ENCODE measurements at regions not wholly inside any gene's neighbourhood (a gene's known extent, or its start where the extent isn't known, plus 50 kb on each side); places are given as distances from the start of the nearest gene placed in this dataset.

DNA sequence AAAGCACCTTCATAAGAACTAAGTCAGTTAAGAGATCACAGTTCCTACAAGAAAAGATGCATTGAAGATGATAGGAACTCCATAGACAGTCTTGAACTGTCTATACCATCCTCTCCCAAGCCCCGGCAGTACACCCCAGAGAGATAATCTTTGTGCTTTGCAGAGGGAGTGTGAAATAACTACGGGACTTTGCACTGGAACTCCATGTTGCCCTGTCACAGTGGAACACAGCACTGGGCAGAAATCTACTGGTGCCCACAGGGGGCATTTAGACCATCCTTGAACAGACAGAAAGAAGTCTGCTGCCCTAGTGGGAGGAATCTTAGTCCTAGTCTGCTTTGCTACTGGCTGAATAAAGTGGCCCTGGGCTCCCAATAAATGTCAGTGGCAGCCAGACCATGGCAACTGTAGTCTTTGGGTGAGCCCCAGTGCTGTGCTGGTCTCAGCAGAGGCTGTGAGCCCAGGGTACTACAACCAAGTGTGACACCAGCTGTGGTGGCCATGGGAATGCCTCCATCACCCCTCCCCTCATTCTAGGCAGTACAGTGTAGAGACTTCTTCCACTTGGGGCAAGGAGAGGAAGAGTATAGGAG, 107.7 kb upstream of the TMEM168 start:
- TF ChIP-seq CTCF (IDR thresholded peaks at IDR 0.05; ENCODE audit: insufficient read depth, missing control alignments) = no peak
- DNase-seq (ENCODE audit: insufficient read length, low spot score) = no peak
- FAIRE-seq = no peak

DNA sequence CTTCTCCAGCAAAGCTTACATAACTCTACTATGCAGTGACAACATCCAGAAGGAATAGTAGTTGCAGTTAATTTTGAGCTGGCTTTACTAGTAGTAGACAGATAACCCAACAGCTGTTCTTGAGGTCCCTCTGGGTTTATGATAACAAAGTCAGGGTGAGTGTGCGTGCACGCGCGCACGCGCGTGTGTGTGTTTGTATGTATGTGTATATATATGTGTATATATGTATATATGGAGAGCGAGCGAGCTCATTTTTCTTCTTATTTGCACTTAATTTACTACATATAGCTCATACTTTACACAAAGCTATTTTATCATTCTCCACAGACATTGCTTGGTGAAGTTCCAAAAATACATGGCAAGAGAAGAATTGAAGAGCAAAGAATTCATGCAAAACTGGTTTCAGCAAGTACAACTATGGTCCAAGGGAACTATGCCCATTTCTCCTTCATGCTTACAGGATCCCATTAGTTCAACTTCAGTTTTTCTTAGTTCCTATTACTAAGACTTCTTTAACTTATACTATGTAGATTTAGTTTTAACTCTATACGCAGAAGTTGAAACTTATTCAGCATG, 105.9 kb upstream of the TMEM168 start:
- DNase-seq (ENCODE audit: insufficient read length, low spot score) = no peak
- no peak for FAIRE-seq
- no peak for TF ChIP-seq CTCF (IDR thresholded peaks at IDR 0.05; ENCODE audit: insufficient read depth, missing control alignments)

- DNase-seq (ENCODE audit: insufficient read length, low spot score) (no peak), FAIRE-seq (no peak)
- no peak for TF ChIP-seq CTCF (IDR thresholded peaks at IDR 0.05; ENCODE audit: insufficient read depth, missing control alignments)
Measured at GRCh38 chr7:112892263-112892662, 102.1 kb upstream of the TMEM168 start.

GRCh38 chr7:112891698-112892097, 101.5 kb upstream of the TMEM168 start:
- DNase-seq (ENCODE audit: insufficient read length, low spot score) (no peak), FAIRE-seq (no peak)
- TF ChIP-seq CTCF (IDR thresholded peaks at IDR 0.05; ENCODE audit: insufficient read depth, missing control alignments) = no peak

GRCh38 chr7:112889834-112890438, 99.7 kb upstream of the TMEM168 start:
- no peak for DNase-seq (ENCODE audit: insufficient read length, low spot score)
- TF ChIP-seq CTCF (IDR thresholded peaks at IDR 0.05; ENCODE audit: insufficient read depth, missing control alignments) = no peak
- no peak for FAIRE-seq

- TF ChIP-seq CTCF (IDR thresholded peaks at IDR 0.05; ENCODE audit: insufficient read depth, missing control alignments) = no peak
- FAIRE-seq = no peak
- DNase-seq (ENCODE audit: insufficient read length, low spot score) = no peak
Measured at GRCh38 chr7:112889268-112889667, 99.1 kb upstream of the TMEM168 start.

DNA sequence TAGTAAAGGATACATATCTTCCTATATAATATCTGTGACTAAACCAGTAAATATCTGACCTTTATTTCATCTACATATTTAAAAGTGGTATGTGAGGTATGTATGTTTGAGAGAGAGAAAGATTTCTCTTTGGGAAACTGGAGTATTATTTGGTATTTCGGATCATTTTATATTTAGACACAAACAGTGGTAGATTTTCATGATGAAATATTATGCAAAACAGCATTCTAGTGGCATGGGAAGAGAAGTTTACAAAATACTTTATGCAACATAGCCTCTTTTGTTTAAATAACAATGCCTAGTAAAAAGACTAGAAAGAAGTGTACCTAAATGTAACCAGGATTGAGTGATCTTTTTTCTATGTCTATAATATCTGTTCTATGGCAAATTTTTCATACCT, 98.6 kb upstream of the TMEM168 start:
- FAIRE-seq (no peak), DNase-seq (ENCODE audit: insufficient read length, low spot score) (no peak)
- no peak for TF ChIP-seq CTCF (IDR thresholded peaks at IDR 0.05; ENCODE audit: insufficient read depth, missing control alignments)
